ENCODE measurements at regions not wholly inside any gene's neighbourhood (a gene's known extent, or its start where the extent isn't known, plus 50 kb on each side); places are given as distances from the start of the nearest gene placed in this dataset. TPM values are rescaled to one million over a fixed set of nuclear protein-coding genes. Genes with fewer than 3 reads are reported as not detected.

DNA sequence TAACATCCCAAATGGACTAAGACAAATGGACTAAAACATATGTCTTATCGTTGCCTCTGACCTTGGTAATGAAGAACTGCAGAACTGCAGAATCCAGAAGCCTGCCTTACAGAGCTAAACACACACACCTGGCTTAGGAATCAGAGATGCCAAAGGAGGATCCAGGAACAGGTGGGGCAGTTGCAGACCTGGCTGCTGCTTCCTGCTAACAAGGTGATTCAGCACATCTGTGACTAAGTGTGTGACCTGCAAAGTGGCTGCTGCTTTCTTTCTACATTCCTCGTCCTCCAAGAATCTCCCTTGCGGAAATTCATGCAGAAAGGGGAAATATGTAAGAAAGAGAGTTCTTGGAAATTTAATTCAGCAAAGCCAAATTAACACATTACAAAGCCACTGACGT, 96.8 kb upstream of the NLGN4X start:
- DNase-seq (ENCODE audit: low read depth): no peak

DNA sequence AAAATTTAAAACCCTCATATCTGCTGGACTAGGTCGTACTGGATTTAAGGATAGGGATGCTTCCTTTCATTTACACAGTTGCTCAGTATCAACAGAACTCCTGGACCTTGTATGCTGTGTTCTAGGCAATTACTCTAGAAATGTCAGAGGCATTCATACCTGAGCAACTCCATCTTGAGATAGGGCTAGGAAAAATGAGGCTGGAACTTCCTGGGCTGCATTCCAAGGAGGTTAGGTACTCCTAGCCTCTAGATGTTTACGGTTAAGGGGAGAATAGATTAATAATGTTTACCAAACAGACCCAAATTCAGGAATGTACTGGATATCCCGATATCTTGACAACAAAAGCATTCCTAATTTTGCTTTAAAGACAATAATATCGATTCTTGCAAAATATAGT, 84.7 kb upstream of the NLGN4X start:
- no peak for DNase-seq (ENCODE audit: low read depth)

DNA sequence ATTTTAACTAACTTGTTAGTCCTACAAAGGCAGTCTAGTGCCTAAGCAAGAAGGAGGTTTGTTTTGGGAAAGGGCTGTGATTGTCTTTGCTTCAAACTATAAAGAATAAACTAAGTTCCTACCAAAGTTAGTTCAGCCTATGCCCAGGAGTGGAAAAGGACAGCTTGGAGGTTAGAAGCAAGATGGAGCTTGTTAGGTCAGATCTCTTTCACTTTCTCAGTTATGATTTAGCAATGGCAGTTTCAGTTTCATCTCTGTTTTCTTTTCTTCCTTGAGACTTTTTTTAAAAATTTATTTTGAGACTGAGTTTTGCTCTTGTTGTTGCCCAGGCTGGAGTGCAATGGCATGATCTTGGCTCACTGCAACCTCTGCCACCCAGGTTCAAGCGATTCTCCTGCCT, 82.9 kb upstream of the NLGN4X start:
- DNase-seq (ENCODE audit: low read depth): no peak

DNA sequence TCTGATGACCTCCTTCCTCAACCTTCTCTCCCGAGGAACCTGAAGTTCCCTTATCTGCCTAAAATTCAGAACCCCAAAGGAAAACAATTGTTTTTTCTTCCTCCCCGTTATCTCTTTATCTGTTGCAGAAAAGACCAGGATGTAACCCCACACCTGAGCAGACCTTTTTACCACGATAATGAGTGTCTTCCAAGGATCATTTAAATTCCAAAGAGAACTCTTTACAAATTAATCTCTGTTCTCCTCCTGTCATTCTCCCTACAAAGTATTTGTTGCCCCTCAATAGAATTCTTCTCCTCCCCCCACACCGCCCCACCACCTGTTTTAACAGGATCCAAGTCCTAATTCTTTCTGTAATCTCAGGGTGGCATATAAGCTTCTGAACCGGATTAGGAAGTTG, 78.5 kb upstream of the NLGN4X start:
- no peak for DNase-seq (ENCODE audit: low read depth)

DNA sequence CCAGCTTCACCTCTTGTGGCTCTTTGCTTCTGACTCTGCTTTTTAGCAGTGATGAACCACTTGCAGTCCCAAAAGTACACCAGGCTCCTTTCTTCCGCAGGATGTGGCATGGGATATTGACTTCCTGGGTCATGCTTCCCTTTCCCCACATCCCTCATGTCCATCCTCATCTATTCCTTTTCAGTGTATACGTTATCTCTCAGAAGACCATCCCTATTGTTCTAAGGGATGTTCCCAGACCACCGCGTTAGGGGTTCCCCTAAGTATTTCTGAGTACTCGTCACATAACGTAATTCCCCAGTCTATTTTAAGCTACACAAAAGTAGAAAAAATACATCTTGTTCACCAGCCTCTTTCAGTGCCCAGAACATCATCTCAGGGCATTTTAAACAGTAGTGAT, 71.1 kb upstream of the NLGN4X start:
- no peak for DNase-seq (ENCODE audit: low read depth)

DNA sequence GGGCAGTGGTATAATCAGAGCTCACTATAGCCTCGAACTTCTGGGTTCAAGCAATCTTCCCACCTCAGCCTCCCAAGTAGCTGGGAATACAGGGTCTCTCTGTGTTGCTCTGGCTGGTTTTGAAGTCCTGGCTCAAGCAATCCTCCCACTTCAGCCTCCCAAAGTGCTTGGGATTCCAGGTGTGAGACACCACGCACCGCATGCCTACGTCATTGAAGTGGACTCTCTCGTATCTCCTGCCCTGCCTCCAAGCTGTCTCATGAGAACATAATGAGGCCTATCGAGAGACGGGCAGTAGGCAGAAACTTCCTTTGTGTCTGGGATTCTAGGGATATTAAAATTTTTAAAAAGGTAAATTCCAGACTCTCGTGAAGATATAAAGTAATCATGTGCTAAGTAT, 65.0 kb upstream of the NLGN4X start:
- no peak for DNase-seq (ENCODE audit: low read depth)

DNA sequence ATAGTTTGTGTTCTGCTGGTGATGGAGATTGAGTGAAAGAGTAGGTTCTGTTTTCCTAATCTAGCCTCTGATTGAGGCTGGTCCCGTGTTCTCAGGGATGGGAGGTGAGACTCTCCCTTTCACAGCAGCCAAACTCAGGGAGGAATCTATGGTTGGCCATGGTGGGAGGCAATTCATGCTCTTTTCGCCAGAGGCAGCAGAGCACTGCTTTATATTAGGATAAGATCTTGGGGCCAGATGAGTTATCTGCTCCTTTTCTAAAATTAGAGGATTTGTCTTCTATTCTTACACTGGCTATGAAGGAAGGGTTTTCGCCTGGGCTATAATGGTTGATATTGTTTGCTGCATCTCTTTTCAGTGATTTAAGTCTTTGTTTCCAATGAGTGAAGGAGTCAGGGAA, 63.9 kb upstream of the NLGN4X start:
- no peak for DNase-seq (ENCODE audit: low read depth)

DNA sequence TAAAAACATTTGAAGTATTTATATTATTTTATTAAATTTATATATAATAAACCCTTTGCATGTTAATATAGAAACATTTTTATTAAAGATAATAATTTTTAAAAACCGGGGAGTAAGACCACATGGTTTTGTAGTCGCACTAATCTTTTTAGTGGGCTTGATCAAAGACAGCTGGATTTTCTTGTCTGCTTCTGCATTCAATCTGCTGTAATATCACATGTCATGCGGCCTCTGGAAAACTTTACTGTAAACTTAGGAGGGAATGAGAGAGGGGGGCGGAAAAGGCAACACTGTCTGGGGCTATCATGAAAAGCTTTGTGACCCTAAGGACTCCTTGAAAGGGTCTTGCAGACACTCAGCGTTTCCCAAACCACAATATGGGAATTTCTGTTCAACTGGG, 62.8 kb upstream of the NLGN4X start:
- DNase-seq (ENCODE audit: low read depth): no peak

DNA sequence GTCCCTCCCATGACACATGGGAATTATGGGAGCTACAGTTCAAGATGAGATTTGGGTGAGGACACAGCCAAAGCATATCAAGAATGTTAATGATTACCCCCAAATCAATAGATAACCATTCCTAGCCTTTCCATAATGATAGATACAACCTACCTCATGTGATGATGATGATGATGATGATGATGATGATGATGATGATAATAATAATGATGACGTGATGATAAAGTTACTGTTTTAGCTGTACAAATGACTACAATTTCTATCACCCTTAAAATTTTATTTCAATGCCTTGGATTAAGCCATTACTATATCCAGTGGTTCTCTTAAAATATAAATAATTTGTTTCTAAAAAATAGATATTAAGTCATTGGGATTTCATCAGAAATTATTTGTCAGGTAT, 55.2 kb upstream of the NLGN4X start:
- no peak for DNase-seq (ENCODE audit: low read depth)

DNA sequence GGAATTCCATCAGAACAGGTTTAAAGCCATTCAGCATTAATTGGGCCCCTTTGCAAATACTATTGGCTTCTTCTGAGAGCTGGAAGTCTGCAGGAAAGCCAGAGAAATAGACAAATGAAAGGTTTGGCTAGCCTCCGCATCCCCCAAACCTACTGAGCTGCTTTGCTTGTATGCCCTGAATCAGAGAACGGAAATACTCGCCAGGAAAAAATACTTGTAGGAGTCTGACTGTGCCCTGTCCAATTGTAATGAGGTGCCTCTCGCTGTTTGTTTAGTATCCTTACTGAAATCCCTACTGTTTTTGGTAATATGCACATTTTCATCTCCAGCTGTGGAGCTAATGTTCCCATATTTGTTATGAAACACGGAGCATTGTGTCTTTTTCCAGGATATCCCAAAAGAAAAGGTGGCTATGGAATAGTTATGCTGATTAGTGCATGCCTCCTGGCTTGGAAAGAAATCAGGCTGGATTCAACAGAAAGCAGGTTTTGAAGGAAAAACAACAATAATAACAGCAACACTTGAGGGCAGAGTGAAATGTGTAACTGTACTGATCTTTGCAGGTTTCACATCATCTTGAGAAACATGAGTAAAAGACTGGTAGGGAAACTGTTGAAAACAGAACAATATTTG, 50.7 kb upstream of the NLGN4X start:
- no peak for DNase-seq (ENCODE audit: low read depth)

Small RNA genes in the stretch of these regions (microRNA-seq; reads per million reads assigned to microRNA genes)
- not detected for gene MIR4770

All from myocyte (in vitro differentiated cells).